Uterus (tissue), 2 donors: ENCODE measurements at regions not wholly inside any gene's neighbourhood (a gene's known extent, or its start where the extent isn't known, plus 50 kb on each side); places are given as distances from the start of the nearest gene placed in this dataset.

Experiments used
- POLR2A ChIP-seq, 2 donors: fragments of 450-650 bp; IDR thresholded peaks; one replicate each; pipeline ENCODE4 v1.6.1; 2016; ENCODE audit warnings: antibody characterized with exemption in 2 of 2, mild to moderate bottlenecking in 1 of 2, moderate library complexity in 1 of 2
- TF ChIP-seq, protein P1 (sequence below), 4 experiments: fragments of 200-600 bp in 2 of 4; fragments of 450-650 bp in 2 of 4; sonication (generic) in 2 of 4; IDR thresholded peaks; one replicate each; pipeline ENCODE4 v1.5.1; 2016 to 2019; ENCODE audit warnings: antibody characterized with exemption in 4 of 4, mild to moderate bottlenecking in 2 of 4, moderate library complexity in 1 of 4

DNA sequence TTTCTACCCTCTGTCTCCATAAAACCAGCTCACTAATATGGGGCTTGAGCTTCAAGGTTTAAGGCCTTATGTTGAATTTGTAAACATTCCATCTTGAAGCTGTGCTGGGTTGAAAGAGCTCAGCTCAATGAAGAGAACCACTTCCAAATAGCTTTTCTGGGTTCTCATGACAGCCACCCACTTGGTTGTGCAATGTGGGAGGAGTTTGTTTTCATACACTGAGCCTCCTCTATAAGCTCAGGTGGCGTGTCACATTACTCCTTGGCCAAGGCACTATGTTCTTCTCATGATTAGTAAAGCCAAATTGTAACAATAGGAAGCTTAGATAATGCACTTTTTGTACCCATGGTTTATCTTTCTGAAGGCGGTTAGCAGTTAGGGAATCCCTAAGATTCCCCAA is 265.6 kb downstream of the PTEN start:
- TF ChIP-seq, protein P1, sequence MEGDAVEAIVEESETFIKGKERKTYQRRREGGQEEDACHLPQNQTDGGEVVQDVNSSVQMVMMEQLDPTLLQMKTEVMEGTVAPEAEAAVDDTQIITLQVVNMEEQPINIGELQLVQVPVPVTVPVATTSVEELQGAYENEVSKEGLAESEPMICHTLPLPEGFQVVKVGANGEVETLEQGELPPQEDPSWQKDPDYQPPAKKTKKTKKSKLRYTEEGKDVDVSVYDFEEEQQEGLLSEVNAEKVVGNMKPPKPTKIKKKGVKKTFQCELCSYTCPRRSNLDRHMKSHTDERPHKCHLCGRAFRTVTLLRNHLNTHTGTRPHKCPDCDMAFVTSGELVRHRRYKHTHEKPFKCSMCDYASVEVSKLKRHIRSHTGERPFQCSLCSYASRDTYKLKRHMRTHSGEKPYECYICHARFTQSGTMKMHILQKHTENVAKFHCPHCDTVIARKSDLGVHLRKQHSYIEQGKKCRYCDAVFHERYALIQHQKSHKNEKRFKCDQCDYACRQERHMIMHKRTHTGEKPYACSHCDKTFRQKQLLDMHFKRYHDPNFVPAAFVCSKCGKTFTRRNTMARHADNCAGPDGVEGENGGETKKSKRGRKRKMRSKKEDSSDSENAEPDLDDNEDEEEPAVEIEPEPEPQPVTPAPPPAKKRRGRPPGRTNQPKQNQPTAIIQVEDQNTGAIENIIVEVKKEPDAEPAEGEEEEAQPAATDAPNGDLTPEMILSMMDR (IDR thresholded peaks at IDR 0.05) = no peak
- no peak for TF ChIP-seq POLR2A (IDR thresholded peaks at IDR 0.05)
